Stimulated activated naive CD8-positive, alpha-beta T cell treated with anti-CD3 and anti-CD28 coated beads, Interleukin-15, Interleukin-2, amounts not matched to agents 100 ng/mL and 50 ng/mL, for 24 hours (primary cell): ENCODE measurements at regions not wholly inside any gene's neighbourhood (a gene's known extent, or its start where the extent isn't known, plus 50 kb on each side); places are given as distances from the start of the nearest gene placed in this dataset.
"Not testable (repeated sequence)": the region's sequence is repeated elsewhere in the genome, so short reads cannot be mapped to it uniquely, and the experiment has no call there.

Source experiments
- H3K27ac Mint-ChIP-seq: one replicate; pipeline ENCODE4 v1.8.0; 2021; ENCODE audit warnings: mild to moderate bottlenecking, mixed read lengths
- H3K27me3 Mint-ChIP-seq: one replicate; pipeline ENCODE4 v1.8.0; 2021; ENCODE audit warnings: mixed read lengths
- H3K36me3 Mint-ChIP-seq: one replicate; pipeline ENCODE4 v1.8.0; 2021; ENCODE audit warnings: low read depth, mixed read lengths
- H3K4me1 Mint-ChIP-seq: one replicate; pipeline ENCODE4 v1.8.0; 2021; ENCODE audit warnings: low read depth, mixed read lengths
- H3K4me3 Mint-ChIP-seq: one replicate; pipeline ENCODE4 v1.8.0; 2021; ENCODE audit warnings: mild to moderate bottlenecking, mixed read lengths
- H3K9me3 Mint-ChIP-seq: one replicate; pipeline ENCODE4 v1.8.0; 2021; ENCODE audit warnings: mixed read lengths

GRCh38 chr3:59178698-59179097 is 128.9 kb upstream of the CFAP20DC start:
- H3K4me1 Mint-ChIP-seq, result no peaks in the 10 kb centered on the region
- H3K27ac Mint-ChIP-seq, result no peak overlapping the region
- H3K4me3 Mint-ChIP-seq, result no peak overlapping the region
- H3K27me3 Mint-ChIP-seq, result peaks cover 19% of the 10 kb centered on the region
- no peaks in the 10 kb centered on the region for H3K9me3 Mint-ChIP-seq
- H3K36me3 Mint-ChIP-seq, result no peaks in the 10 kb centered on the region

GRCh38 chr3:59171491-59171890 is 121.7 kb upstream of the CFAP20DC start:
- H3K27me3 Mint-ChIP-seq, result peaks cover 1% of the 10 kb centered on the region
- no peaks in the 10 kb centered on the region for H3K4me1 Mint-ChIP-seq
- no peaks in the 10 kb centered on the region for H3K36me3 Mint-ChIP-seq
- H3K27ac Mint-ChIP-seq, result no peak overlapping the region
- H3K9me3 Mint-ChIP-seq, result no peaks in the 10 kb centered on the region
- H3K4me3 Mint-ChIP-seq, result no peak overlapping the region

- H3K9me3 Mint-ChIP-seq, H3K4me3 Mint-ChIP-seq, H3K27ac Mint-ChIP-seq, H3K36me3 Mint-ChIP-seq, H3K4me1 Mint-ChIP-seq, H3K27me3 Mint-ChIP-seq: not testable (repeated sequence)
Observed at GRCh38 chr3:59170166-59170565, 120.3 kb upstream of the CFAP20DC start.

- Mint-ChIP-seq H3K4me1 (no peaks in the 10 kb centered on the region), H3K4me3 (no peak overlapping the region), H3K27me3 (no peaks in the 10 kb centered on the region), H3K9me3 (no peaks in the 10 kb centered on the region), H3K36me3 (no peaks in the 10 kb centered on the region), H3K27ac (no peak overlapping the region)
Observed at GRCh38 chr3:59167756-59168155, 117.9 kb upstream of the CFAP20DC start.

- H3K27me3 Mint-ChIP-seq, result peaks cover 5% of the 10 kb centered on the region
- no peaks in the 10 kb centered on the region for H3K4me1 Mint-ChIP-seq
- no peaks in the 10 kb centered on the region for H3K36me3 Mint-ChIP-seq
- no peaks in the 10 kb centered on the region for H3K9me3 Mint-ChIP-seq
- no peak overlapping the region for H3K4me3 Mint-ChIP-seq
- H3K27ac Mint-ChIP-seq, result no peak overlapping the region
Observed at GRCh38 chr3:59163953-59164352, 114.1 kb upstream of the CFAP20DC start.

- no peaks in the 10 kb centered on the region for H3K36me3 Mint-ChIP-seq
- H3K9me3 Mint-ChIP-seq, result no peaks in the 10 kb centered on the region
- peaks cover 5% of the 10 kb centered on the region for H3K27me3 Mint-ChIP-seq
- H3K4me3 Mint-ChIP-seq, result no peak overlapping the region
- H3K27ac Mint-ChIP-seq, result no peak overlapping the region
- H3K4me1 Mint-ChIP-seq, result no peaks in the 10 kb centered on the region
Observed at GRCh38 chr3:59161048-59161447, 111.2 kb upstream of the CFAP20DC start.

GRCh38 chr3:59160133-59160746 is 110.4 kb upstream of the CFAP20DC start:
- no peaks in the 10 kb centered on the region for H3K9me3 Mint-ChIP-seq
- no peaks in the 10 kb centered on the region for H3K36me3 Mint-ChIP-seq
- no peak overlapping the region for H3K27ac Mint-ChIP-seq
- no peaks in the 10 kb centered on the region for H3K4me1 Mint-ChIP-seq
- H3K27me3 Mint-ChIP-seq, result peaks cover 5% of the 10 kb centered on the region
- H3K4me3 Mint-ChIP-seq, result no peak overlapping the region

- Mint-ChIP-seq H3K27ac (no peak overlapping the region), H3K27me3 (peaks cover 15% of the 10 kb centered on the region), H3K9me3 (peaks cover 8% of the 10 kb centered on the region), H3K4me3 (no peak overlapping the region), H3K36me3 (no peaks in the 10 kb centered on the region), H3K4me1 (no peaks in the 10 kb centered on the region)
Observed at GRCh38 chr3:59153648-59154047, 103.8 kb upstream of the CFAP20DC start.

GRCh38 chr3:59152943-59153342 is 103.1 kb upstream of the CFAP20DC start:
- no peak overlapping the region for H3K27ac Mint-ChIP-seq
- no peaks in the 10 kb centered on the region for H3K36me3 Mint-ChIP-seq
- H3K4me3 Mint-ChIP-seq, result no peak overlapping the region
- no peaks in the 10 kb centered on the region for H3K4me1 Mint-ChIP-seq
- peaks cover 9% of the 10 kb centered on the region for H3K9me3 Mint-ChIP-seq
- peaks cover 15% of the 10 kb centered on the region for H3K27me3 Mint-ChIP-seq

- Mint-ChIP-seq H3K36me3 (no peaks in the 10 kb centered on the region), H3K27me3 (peaks cover 19% of the 10 kb centered on the region), H3K9me3 (peaks cover 17% of the 10 kb centered on the region), H3K4me3 (no peak overlapping the region), H3K27ac (no peak overlapping the region), H3K4me1 (no peaks in the 10 kb centered on the region)
Observed at GRCh38 chr3:59150039-59150438, 100.2 kb upstream of the CFAP20DC start.

GRCh38 chr3:59149166-59149565 is 99.3 kb upstream of the CFAP20DC start:
- H3K27me3 Mint-ChIP-seq, result peaks cover 19% of the 10 kb centered on the region
- no peak overlapping the region for H3K27ac Mint-ChIP-seq
- no peaks in the 10 kb centered on the region for H3K4me1 Mint-ChIP-seq
- H3K36me3 Mint-ChIP-seq, result no peaks in the 10 kb centered on the region
- peaks cover 17% of the 10 kb centered on the region for H3K9me3 Mint-ChIP-seq
- no peak overlapping the region for H3K4me3 Mint-ChIP-seq

- Mint-ChIP-seq H3K27me3 (peaks cover 8% of the 10 kb centered on the region), H3K4me3 (no peak overlapping the region), H3K27ac (no peak overlapping the region), H3K9me3 (peaks cover 9% of the 10 kb centered on the region), H3K36me3 (no peaks in the 10 kb centered on the region), H3K4me1 (no peaks in the 10 kb centered on the region)
Observed at GRCh38 chr3:59143447-59143846, 93.6 kb upstream of the CFAP20DC start.

- no peak overlapping the region for H3K27ac Mint-ChIP-seq
- peaks cover 8% of the 10 kb centered on the region for H3K27me3 Mint-ChIP-seq
- H3K9me3 Mint-ChIP-seq, result peaks cover 5% of the 10 kb centered on the region
- no peak overlapping the region for H3K4me3 Mint-ChIP-seq
- no peaks in the 10 kb centered on the region for H3K4me1 Mint-ChIP-seq
- H3K36me3 Mint-ChIP-seq, result no peaks in the 10 kb centered on the region
Observed at GRCh38 chr3:59142556-59142955, 92.7 kb upstream of the CFAP20DC start.

GRCh38 chr3:59138966-59139365 is 89.1 kb upstream of the CFAP20DC start:
- H3K27ac Mint-ChIP-seq, result no peak overlapping the region
- no peaks in the 10 kb centered on the region for H3K4me1 Mint-ChIP-seq
- no peaks in the 10 kb centered on the region for H3K9me3 Mint-ChIP-seq
- H3K36me3 Mint-ChIP-seq, result no peaks in the 10 kb centered on the region
- peaks cover 4% of the 10 kb centered on the region for H3K27me3 Mint-ChIP-seq
- no peak overlapping the region for H3K4me3 Mint-ChIP-seq

GRCh38 chr3:59137415-59137814 is 87.6 kb upstream of the CFAP20DC start:
- Mint-ChIP-seq H3K9me3 (no peaks in the 10 kb centered on the region), H3K4me3 (no peak overlapping the region), H3K27me3 (peaks cover 4% of the 10 kb centered on the region), H3K4me1 (no peaks in the 10 kb centered on the region), H3K27ac (no peak overlapping the region), H3K36me3 (no peaks in the 10 kb centered on the region)

- no peak overlapping the region for H3K4me3 Mint-ChIP-seq
- no peaks in the 10 kb centered on the region for H3K9me3 Mint-ChIP-seq
Observed at GRCh38 chr3:59136081-59136480, 86.3 kb upstream of the CFAP20DC start.

More at GRCh38 chr3:59136081-59136480, 86.3 kb upstream of the CFAP20DC start:
- Mint-ChIP-seq H3K27ac (no peak overlapping the region), H3K36me3 (no peaks in the 10 kb centered on the region), H3K4me1 (no peaks in the 10 kb centered on the region), H3K27me3 (no peaks in the 10 kb centered on the region)
